Omental fat pad (tissue), 3 donors: ENCODE measurements at regions not wholly inside any gene's neighbourhood (a gene's known extent, or its start where the extent isn't known, plus 50 kb on each side); places are given as distances from the start of the nearest gene placed in this dataset.

Source experiments
- ATAC-seq: fragments of 150-250 bp; one replicate; pipeline ENCODE4 v1.9.1; 2016; ENCODE audit warnings: mild to moderate bottlenecking, moderate library complexity; ENCODE audit not compliant: low FRiP score
- DNase-seq: peaks from one replicate; pipeline ENCODE4 v3.0.0-alpha.2; 2019; ENCODE audit warnings: low spot score
- TF ChIP-seq, protein P1 (sequence below), 3 donors: fragments of 450-650 bp; IDR thresholded peaks; one replicate each; pipeline ENCODE4 v1.5.1; 2016 to 2017; ENCODE audit warnings: antibody characterized with exemption in 3 of 3, mild to moderate bottlenecking in 3 of 3, moderate library complexity in 2 of 3

GRCh38 chr15:36414670-36415069, 164.8 kb upstream of the CDIN1 start:
- TF ChIP-seq, protein P1, sequence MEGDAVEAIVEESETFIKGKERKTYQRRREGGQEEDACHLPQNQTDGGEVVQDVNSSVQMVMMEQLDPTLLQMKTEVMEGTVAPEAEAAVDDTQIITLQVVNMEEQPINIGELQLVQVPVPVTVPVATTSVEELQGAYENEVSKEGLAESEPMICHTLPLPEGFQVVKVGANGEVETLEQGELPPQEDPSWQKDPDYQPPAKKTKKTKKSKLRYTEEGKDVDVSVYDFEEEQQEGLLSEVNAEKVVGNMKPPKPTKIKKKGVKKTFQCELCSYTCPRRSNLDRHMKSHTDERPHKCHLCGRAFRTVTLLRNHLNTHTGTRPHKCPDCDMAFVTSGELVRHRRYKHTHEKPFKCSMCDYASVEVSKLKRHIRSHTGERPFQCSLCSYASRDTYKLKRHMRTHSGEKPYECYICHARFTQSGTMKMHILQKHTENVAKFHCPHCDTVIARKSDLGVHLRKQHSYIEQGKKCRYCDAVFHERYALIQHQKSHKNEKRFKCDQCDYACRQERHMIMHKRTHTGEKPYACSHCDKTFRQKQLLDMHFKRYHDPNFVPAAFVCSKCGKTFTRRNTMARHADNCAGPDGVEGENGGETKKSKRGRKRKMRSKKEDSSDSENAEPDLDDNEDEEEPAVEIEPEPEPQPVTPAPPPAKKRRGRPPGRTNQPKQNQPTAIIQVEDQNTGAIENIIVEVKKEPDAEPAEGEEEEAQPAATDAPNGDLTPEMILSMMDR (IDR thresholded peaks at IDR 0.05), result no peak
- ATAC-seq (no peak), DNase-seq (no peak)

DNA sequence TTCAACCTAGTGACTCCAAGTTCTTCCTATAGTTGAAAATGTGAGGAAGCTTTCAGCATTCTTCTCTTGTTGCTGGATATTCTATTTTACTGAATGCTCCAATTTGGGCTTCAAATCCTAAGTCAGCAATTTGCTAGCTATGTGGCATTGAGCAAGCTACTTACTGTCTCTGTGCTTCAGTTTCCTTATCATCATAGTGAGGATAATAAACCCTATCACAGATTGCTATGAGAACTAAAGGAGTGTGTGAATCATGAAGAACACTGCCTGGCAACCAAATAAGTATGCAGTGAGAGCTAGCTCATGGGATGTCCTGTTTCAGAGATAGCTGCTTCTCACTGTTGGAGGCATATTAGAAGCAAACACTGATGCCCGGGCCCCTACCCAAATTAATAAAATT, 163.8 kb upstream of the CDIN1 start:
- ATAC-seq, result no peak

GRCh38 chr15:36422631-36423030, 156.8 kb upstream of the CDIN1 start:
- TF ChIP-seq, protein P1 (IDR thresholded peaks at IDR 0.05), result no peak
- no peak for ATAC-seq
- DNase-seq, result no peak

More for the DNA sequence above, 163.8 kb upstream of the CDIN1 start:
- TF ChIP-seq, protein P1 (IDR thresholded peaks at IDR 0.05), result no peak
- no peak for DNase-seq

GRCh38 chr15:36426691-36427090, 152.7 kb upstream of the CDIN1 start:
- TF ChIP-seq, protein P1 (IDR thresholded peaks at IDR 0.05), result no peak
- ATAC-seq (no peak), DNase-seq (no peak)

GRCh38 chr15:36428102-36428845, 151.2 kb upstream of the CDIN1 start:
- DNase-seq, result no peak
- TF ChIP-seq, protein P1 (IDR thresholded peaks at IDR 0.05), result no peak
- peak; percentile 97 for ATAC-seq

GRCh38 chr15:36429707-36430106, 149.7 kb upstream of the CDIN1 start:
- ATAC-seq (no peak), DNase-seq (no peak)
- TF ChIP-seq, protein P1 (IDR thresholded peaks at IDR 0.05), result no peak

- ATAC-seq, result no peak
- TF ChIP-seq, protein P1 (IDR thresholded peaks at IDR 0.05), result no peak
- DNase-seq, result no peak
Measured at GRCh38 chr15:36430280-36430679, 149.1 kb upstream of the CDIN1 start.
